ENCODE measurements at regions not wholly inside any gene's neighbourhood (a gene's known extent, or its start where the extent isn't known, plus 50 kb on each side); places are given as distances from the start of the nearest gene placed in this dataset.

DNA sequence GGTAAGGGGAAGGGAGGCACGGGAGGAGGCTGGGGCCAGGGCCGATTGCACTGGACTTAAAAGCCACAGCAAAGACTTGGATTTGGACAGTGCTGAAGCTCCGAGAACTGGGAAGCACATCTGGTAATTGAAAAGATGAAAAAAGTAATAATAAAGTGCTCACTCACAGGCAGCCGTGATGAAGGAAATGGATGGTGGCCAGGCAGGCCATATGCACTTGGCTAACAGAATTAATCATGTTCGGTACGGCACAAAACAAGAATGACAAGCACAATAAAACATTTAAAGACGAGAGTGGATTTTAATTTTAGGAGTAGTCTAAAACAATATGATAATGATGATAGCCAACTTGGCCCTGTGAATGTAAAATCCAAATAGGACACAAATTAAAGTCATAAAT lies 154.3 kb downstream of the VRK1 start:
- TF ChIP-seq, protein P1, sequence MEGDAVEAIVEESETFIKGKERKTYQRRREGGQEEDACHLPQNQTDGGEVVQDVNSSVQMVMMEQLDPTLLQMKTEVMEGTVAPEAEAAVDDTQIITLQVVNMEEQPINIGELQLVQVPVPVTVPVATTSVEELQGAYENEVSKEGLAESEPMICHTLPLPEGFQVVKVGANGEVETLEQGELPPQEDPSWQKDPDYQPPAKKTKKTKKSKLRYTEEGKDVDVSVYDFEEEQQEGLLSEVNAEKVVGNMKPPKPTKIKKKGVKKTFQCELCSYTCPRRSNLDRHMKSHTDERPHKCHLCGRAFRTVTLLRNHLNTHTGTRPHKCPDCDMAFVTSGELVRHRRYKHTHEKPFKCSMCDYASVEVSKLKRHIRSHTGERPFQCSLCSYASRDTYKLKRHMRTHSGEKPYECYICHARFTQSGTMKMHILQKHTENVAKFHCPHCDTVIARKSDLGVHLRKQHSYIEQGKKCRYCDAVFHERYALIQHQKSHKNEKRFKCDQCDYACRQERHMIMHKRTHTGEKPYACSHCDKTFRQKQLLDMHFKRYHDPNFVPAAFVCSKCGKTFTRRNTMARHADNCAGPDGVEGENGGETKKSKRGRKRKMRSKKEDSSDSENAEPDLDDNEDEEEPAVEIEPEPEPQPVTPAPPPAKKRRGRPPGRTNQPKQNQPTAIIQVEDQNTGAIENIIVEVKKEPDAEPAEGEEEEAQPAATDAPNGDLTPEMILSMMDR (IDR thresholded peaks at IDR 0.05; ENCODE audit: insufficient read depth, low read length) = no peak
- TF ChIP-seq POLR2AphosphoS5 (IDR thresholded peaks at IDR 0.05; ENCODE audit: low read depth) = no peak
- no peak for TF ChIP-seq GABPA (IDR thresholded peaks at IDR 0.05; ENCODE audit: low read depth)
